H9 (cell line): ENCODE measurements at regions not wholly inside any gene's neighbourhood (a gene's known extent, or its start where the extent isn't known, plus 50 kb on each side); places are given as distances from the start of the nearest gene placed in this dataset.

Experiments
- DNase-seq: peaks from one replicate; pipeline ENCODE4 v3.0.0-alpha.2; 2017
- H2AFZ ChIP-seq: one replicate; pipeline ENCODE4 v1.6.1; 2013; ENCODE audit warnings: mild to moderate bottlenecking, low read length, control low read depth, moderate library complexity
- H2AK5ac ChIP-seq: 2 replicates; pipeline ENCODE4 v1.6.1; 2013; ENCODE audit warnings: low read length, control low read depth, mixed read lengths; ENCODE audit not compliant: insufficient read length
- H2BK120ac ChIP-seq: one replicate; pipeline ENCODE4 v1.6.1; 2013; ENCODE audit warnings: low read depth, mild to moderate bottlenecking, low read length, control low read depth, inconsistent platforms; ENCODE audit not compliant: poor library complexity, severe bottlenecking
- H2BK12ac ChIP-seq: 2 replicates; pipeline ENCODE4 v1.6.1; 2013; ENCODE audit warnings: low read length, control low read depth, mixed read lengths, low read depth; ENCODE audit not compliant: insufficient read length
- H2BK15ac ChIP-seq: 2 replicates; pipeline ENCODE4 v1.6.1; 2013; ENCODE audit warnings: low read depth, low read length, control low read depth
- H2BK20ac ChIP-seq: one replicate; pipeline ENCODE4 v1.6.1; 2013; ENCODE audit warnings: low read depth, mild to moderate bottlenecking, low read length, control low read depth, inconsistent platforms; ENCODE audit not compliant: poor library complexity, severe bottlenecking
- H2BK5ac ChIP-seq: 2 replicates; pipeline ENCODE4 v1.6.1; 2013; ENCODE audit warnings: low read length, control low read depth, mixed read lengths; ENCODE audit not compliant: insufficient read length
- H3K14ac ChIP-seq: 2 replicates; pipeline ENCODE4 v1.6.1; 2013; ENCODE audit warnings: low read length, control low read depth; ENCODE audit not compliant: insufficient read depth
- H3K18ac ChIP-seq: 2 replicates; pipeline ENCODE4 v1.6.1; 2013; ENCODE audit warnings: low read depth, mild to moderate bottlenecking, mixed read lengths, low read length, control low read depth; ENCODE audit not compliant: insufficient read length
- H3K23ac ChIP-seq: 2 replicates; pipeline ENCODE4 v1.6.1; 2013; ENCODE audit warnings: low read length, control low read depth, mixed read lengths, low read depth; ENCODE audit not compliant: insufficient read length
- H3K23me2 ChIP-seq: 2 replicates; pipeline ENCODE4 v1.6.1; 2013; ENCODE audit warnings: low read depth, mild to moderate bottlenecking, mixed read lengths, low read length, control low read depth; ENCODE audit not compliant: insufficient read length, poor library complexity, severe bottlenecking
- H3K27ac ChIP-seq: 2 replicates; pipeline ENCODE4 v1.5.1; 2013; ENCODE audit warnings: low read length, control low read depth, mixed read lengths, low read depth; ENCODE audit not compliant: insufficient read length
- H3K27me3 ChIP-seq: 2 replicates; pipeline ENCODE4 v1.6.1; 2013; ENCODE audit warnings: low read length, control low read depth, inconsistent platforms; ENCODE audit not compliant: insufficient read depth
- H3K4ac ChIP-seq: 2 replicates; pipeline ENCODE4 v1.6.1; 2013; ENCODE audit warnings: low read depth, mild to moderate bottlenecking, control low read depth, inconsistent platforms, low read length, moderate library complexity
- H3K4me1 ChIP-seq: 2 replicates; pipeline ENCODE4 v1.6.1; 2013; ENCODE audit warnings: low read length, control low read depth, inconsistent platforms; ENCODE audit not compliant: insufficient read depth
- H3K4me2 ChIP-seq: 2 replicates; pipeline ENCODE4 v1.6.1; 2013; ENCODE audit warnings: low read length, control low read depth, mixed read lengths; ENCODE audit not compliant: insufficient read length, insufficient read depth
- H3K56ac ChIP-seq: 2 replicates; pipeline ENCODE4 v1.6.1; 2013; ENCODE audit warnings: low read depth, mild to moderate bottlenecking, mixed read lengths, low read length, control low read depth; ENCODE audit not compliant: insufficient read length
- H3K79me1 ChIP-seq: 2 replicates; pipeline ENCODE4 v1.6.1; 2013; ENCODE audit warnings: low read depth, mild to moderate bottlenecking, moderate library complexity, low read length, control low read depth, inconsistent platforms; ENCODE audit not compliant: insufficient read depth, poor library complexity, severe bottlenecking
- H3K79me2 ChIP-seq: 2 replicates; pipeline ENCODE4 v1.6.1; 2013; ENCODE audit warnings: low read length, control low read depth, inconsistent platforms; ENCODE audit not compliant: insufficient read depth
- H3K9ac ChIP-seq: 2 replicates; pipeline ENCODE4 v1.6.1; 2013; ENCODE audit warnings: low read length, control low read depth, mixed read lengths; ENCODE audit not compliant: insufficient read length; ENCODE audit errors: extremely low read depth
- H3K9me3 ChIP-seq: one replicate; pipeline ENCODE4 v1.6.1; 2013; ENCODE audit warnings: low read depth, low read length, inconsistent platforms; ENCODE audit not compliant: control insufficient read depth
- H3T11ph ChIP-seq: one replicate; pipeline ENCODE4 v1.6.1; 2013; ENCODE audit warnings: mild to moderate bottlenecking, low read length, control low read depth, inconsistent platforms
- H4K20me1 ChIP-seq: one replicate; pipeline ENCODE4 v1.6.1; 2013; ENCODE audit not compliant: control insufficient read depth, insufficient read length, insufficient read depth
- H4K5ac ChIP-seq: 2 replicates; pipeline ENCODE4 v1.6.1; 2013; ENCODE audit warnings: low read depth, mild to moderate bottlenecking, mixed read lengths, low read length, control low read depth; ENCODE audit not compliant: insufficient read length
- H4K8ac ChIP-seq: replicated peaks from 2 replicates; pipeline ENCODE4 v1.6.1; 2013; ENCODE audit warnings: low read length, control low read depth, mixed read lengths, low read depth; ENCODE audit not compliant: insufficient read length
- H4K91ac ChIP-seq: 2 replicates; pipeline ENCODE4 v1.6.1; 2013; ENCODE audit warnings: low read depth, mild to moderate bottlenecking, moderate library complexity, mixed read lengths, low read length, control low read depth; ENCODE audit not compliant: insufficient read length
- H3K27ac Mint-ChIP-seq, 3 experiments: 2 replicates in 2 of 3; 3 replicates in 1 of 3; pipeline ENCODE4 v1.8.0; 2020 to 2021; ENCODE audit warnings: mixed read lengths in 3 of 3, mild to moderate bottlenecking in 1 of 3, moderate library complexity in 1 of 3
- H3K27me3 Mint-ChIP-seq: 2 replicates; pipeline ENCODE4 v1.8.0; 2021; ENCODE audit warnings: low read depth, mild to moderate bottlenecking, moderate library complexity, mixed read lengths
- H3K36me3 Mint-ChIP-seq, 3 experiments: 2 replicates in 2 of 3; 3 replicates in 1 of 3; pipeline ENCODE4 v1.8.0; 2020 to 2021; ENCODE audit warnings: low read depth in 3 of 3, mixed read lengths in 3 of 3; ENCODE audit not compliant: insufficient read depth in 1 of 3
- H3K4me1 Mint-ChIP-seq, 2 experiments: 2 replicates each; pipeline ENCODE4 v1.8.0; 2020; ENCODE audit warnings: mixed read lengths in 2 of 2
- H3K4me3 Mint-ChIP-seq, 2 experiments: 2 replicates in 1 of 2; 3 replicates in 1 of 2; pipeline ENCODE4 v1.8.0; 2020 to 2021; ENCODE audit warnings: mild to moderate bottlenecking in 2 of 2, mixed read lengths in 2 of 2, moderate library complexity in 1 of 2
- H3K9me3 Mint-ChIP-seq, 2 experiments: 2 replicates in 1 of 2; 3 replicates in 1 of 2; pipeline ENCODE4 v1.8.0; 2020; ENCODE audit warnings: mild to moderate bottlenecking in 2 of 2, mixed read lengths in 2 of 2, moderate library complexity in 1 of 2
- WGBS: extraction: QIAGEN DNeasy Blood & Tissue Kit; methylation state at CpG from one replicate; pipeline ENCODE4 v1.1.7; 2013; ENCODE audit warnings: missing lambda C conversion rate, low lambda C conversion rate, mixed read lengths; ENCODE audit not compliant: insufficient read length; ENCODE audit errors: extremely low coverage; 5-methylcytosine and 5-hydroxymethylcytosine counted together
- TF ChIP-seq, protein P1 (sequence below): fragments of 200-600 bp; sonication (generic); conservative IDR thresholded peaks from 3 replicates; pipeline ENCODE4 v1.8.0; 2021; ENCODE audit warnings: antibody characterized with exemption, mild to moderate bottlenecking

DNA sequence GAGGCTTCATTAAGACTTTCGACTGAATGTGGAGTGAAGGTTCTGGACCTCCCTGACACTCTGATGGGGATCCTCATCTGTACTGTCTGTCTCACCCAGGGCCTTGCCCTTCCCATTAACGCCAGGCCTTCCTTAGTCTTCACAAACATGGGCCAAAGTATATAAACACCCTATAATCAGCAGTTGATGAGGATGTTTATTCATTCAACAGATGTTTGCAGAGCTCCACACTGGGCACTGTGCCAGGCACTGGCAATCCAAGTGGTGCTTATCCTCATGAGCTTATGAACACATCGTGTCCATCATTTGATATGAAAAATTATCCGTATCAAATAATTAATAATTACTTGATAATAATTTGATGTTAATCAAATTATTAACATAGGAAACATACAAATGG lies 454.4 kb downstream of the FUT8 start:
- Histone ChIP-seq H2BK12ac (no peak overlapping the region), H2BK20ac (no peak overlapping the region), H2BK15ac (no peak overlapping the region), H3K79me1 (no peaks in the 10 kb centered on the region), H2AK5ac (no peak overlapping the region), H3K27ac (no peak overlapping the region), H3K27me3 (no peaks in the 10 kb centered on the region), H3K18ac (no peak overlapping the region), H3T11ph (no peak overlapping the region), H3K23ac (no peak overlapping the region), H3K9me3 (no peaks in the 10 kb centered on the region), H2BK5ac (no peak overlapping the region), H3K4ac (no peak overlapping the region), H4K91ac (no peak overlapping the region), H4K8ac (no peak overlapping the region), H3K4me2 (no peak overlapping the region), H4K5ac (no peak overlapping the region), H3K14ac (no peak overlapping the region), H3K4me1 (no peaks in the 10 kb centered on the region), H3K9ac (no peak overlapping the region), H4K20me1 (no peaks in the 10 kb centered on the region), H2AFZ (no peak overlapping the region), H3K79me2 (no peaks in the 10 kb centered on the region), H3K56ac (no peak overlapping the region), H3K23me2 (no peaks in the 10 kb centered on the region), H2BK120ac (no peak overlapping the region)
- no CpG with 5 or more reads among the region's 4 CpGs for whole genome bisulfite sequencing
- Mint-ChIP-seq H3K4me3 (no peak overlapping the region), H3K27ac (no peak overlapping the region), H3K4me1 (peaks cover 0 to 2% of the 10 kb centered on the region in 2 experiments; a peak in 1 of 4 replicates), H3K9me3 (no peaks in the 10 kb centered on the region), H3K36me3 (peaks cover 0 to 1% (median 1%) of the 10 kb centered on the region in 3 experiments; a peak in 2 of 7 replicates), H3K27me3 (no peaks in the 10 kb centered on the region; the same call in 1 of the 2 replicates)
- DNase-seq, result no peak
- TF ChIP-seq, protein P1, sequence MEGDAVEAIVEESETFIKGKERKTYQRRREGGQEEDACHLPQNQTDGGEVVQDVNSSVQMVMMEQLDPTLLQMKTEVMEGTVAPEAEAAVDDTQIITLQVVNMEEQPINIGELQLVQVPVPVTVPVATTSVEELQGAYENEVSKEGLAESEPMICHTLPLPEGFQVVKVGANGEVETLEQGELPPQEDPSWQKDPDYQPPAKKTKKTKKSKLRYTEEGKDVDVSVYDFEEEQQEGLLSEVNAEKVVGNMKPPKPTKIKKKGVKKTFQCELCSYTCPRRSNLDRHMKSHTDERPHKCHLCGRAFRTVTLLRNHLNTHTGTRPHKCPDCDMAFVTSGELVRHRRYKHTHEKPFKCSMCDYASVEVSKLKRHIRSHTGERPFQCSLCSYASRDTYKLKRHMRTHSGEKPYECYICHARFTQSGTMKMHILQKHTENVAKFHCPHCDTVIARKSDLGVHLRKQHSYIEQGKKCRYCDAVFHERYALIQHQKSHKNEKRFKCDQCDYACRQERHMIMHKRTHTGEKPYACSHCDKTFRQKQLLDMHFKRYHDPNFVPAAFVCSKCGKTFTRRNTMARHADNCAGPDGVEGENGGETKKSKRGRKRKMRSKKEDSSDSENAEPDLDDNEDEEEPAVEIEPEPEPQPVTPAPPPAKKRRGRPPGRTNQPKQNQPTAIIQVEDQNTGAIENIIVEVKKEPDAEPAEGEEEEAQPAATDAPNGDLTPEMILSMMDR, result no peak
